OCI-LY3 (cell line): ENCODE measurements at regions not wholly inside any gene's neighbourhood (a gene's known extent, or its start where the extent isn't known, plus 50 kb on each side); places are given as distances from the start of the nearest gene placed in this dataset.

ENCODE experiments used
- H2AFZ ChIP-seq: fragments of 200-600, 300-600 bp; shearing (Covaris generic); 2 replicates; pipeline ENCODE4 v1.6.0; 2014; ENCODE audit warnings: antibody characterized with exemption, low read depth, low read length
- H3K27ac ChIP-seq: fragments of 200-600, 300-600 bp; sonication (generic); 2 replicates; pipeline ENCODE4 v1.5.1; 2014; ENCODE audit warnings: mild to moderate bottlenecking, low read length, moderate library complexity, mixed read lengths
- H3K27me3 ChIP-seq: fragments of 200-600, 300-600 bp; sonication (generic); 2 replicates; pipeline ENCODE4 v1.6.1; 2014; ENCODE audit warnings: low read depth, low read length, mixed read lengths
- H3K36me3 ChIP-seq: fragments of 200-600, 300-600 bp; sonication (generic); replicated peaks from 2 replicates; pipeline ENCODE3; 2014; ENCODE audit warnings: low read depth, low read length, mixed read lengths
- H3K4me1 ChIP-seq: fragments of 300-600, 200-600 bp; sonication (generic); 2 replicates; pipeline ENCODE4 v1.6.1; 2014; ENCODE audit warnings: low read length, mixed read lengths
- H3K4me2 ChIP-seq: fragments of 200-600, 300-600 bp; sonication (generic); 2 replicates; pipeline ENCODE4 v1.6.1; 2014; ENCODE audit warnings: low read length, mixed read lengths
- H3K4me3 ChIP-seq: fragments of 300-600, 200-600 bp; sonication (generic); 2 replicates; pipeline ENCODE4 v1.5.1; 2014; ENCODE audit warnings: antibody characterized with exemption, mild to moderate bottlenecking, low read length, moderate library complexity
- H3K79me2 ChIP-seq: fragments of 300-600, 200-600 bp; shearing (Covaris generic); 2 replicates; pipeline ENCODE4 v1.6.1; 2014; ENCODE audit warnings: mild to moderate bottlenecking, low read length, mixed read lengths
- H3K9ac ChIP-seq: fragments of 300-600, 200-600 bp; shearing (Covaris generic); 2 replicates; pipeline ENCODE4 v1.6.0; 2014; ENCODE audit warnings: mild to moderate bottlenecking, low read length, moderate library complexity
- H3K9me3 ChIP-seq: fragments of 200-600, 300-600 bp; shearing (Covaris generic); 2 replicates; pipeline ENCODE4 v1.6.1; 2014; ENCODE audit warnings: low read length, mixed read lengths; ENCODE audit not compliant: insufficient read depth
- H4K20me1 ChIP-seq: fragments of 200-600, 300-600 bp; sonication (generic); 2 replicates; pipeline ENCODE4 v1.6.1; 2016; ENCODE audit warnings: low read length, mixed read lengths; ENCODE audit not compliant: insufficient read depth
- EZH2phosphoT487 ChIP-seq: fragments of 200-600 bp; shearing (Covaris generic); IDR thresholded peaks from 2 replicates; pipeline ENCODE4 v1.6.1; 2018; ENCODE audit warnings: antibody characterized with exemption, mixed run types, low read depth
- TF ChIP-seq, protein P1 (sequence below): fragments of 200-600, 300-600 bp; sonication (generic); IDR thresholded peaks from 2 replicates; pipeline ENCODE4 v1.5.1; 2014; ENCODE audit warnings: antibody characterized with exemption, low read length, low read depth

- no peaks in the 10 kb centered on the region for H3K27me3 ChIP-seq
- no peaks in the 10 kb centered on the region for H3K79me2 ChIP-seq
- no peak overlapping the region for H3K4me2 ChIP-seq
- H3K4me3 ChIP-seq, result no peak overlapping the region
- no peaks in the 10 kb centered on the region for H3K36me3 ChIP-seq
- H3K27ac ChIP-seq, result no peak overlapping the region
- no peaks in the 10 kb centered on the region for H4K20me1 ChIP-seq
- H3K9me3 ChIP-seq, result no peaks in the 10 kb centered on the region
- H3K4me1 ChIP-seq, result no peaks in the 10 kb centered on the region
- H2AFZ ChIP-seq, result no peak overlapping the region
- TF ChIP-seq EZH2phosphoT487, result no peak
- TF ChIP-seq, protein P1, sequence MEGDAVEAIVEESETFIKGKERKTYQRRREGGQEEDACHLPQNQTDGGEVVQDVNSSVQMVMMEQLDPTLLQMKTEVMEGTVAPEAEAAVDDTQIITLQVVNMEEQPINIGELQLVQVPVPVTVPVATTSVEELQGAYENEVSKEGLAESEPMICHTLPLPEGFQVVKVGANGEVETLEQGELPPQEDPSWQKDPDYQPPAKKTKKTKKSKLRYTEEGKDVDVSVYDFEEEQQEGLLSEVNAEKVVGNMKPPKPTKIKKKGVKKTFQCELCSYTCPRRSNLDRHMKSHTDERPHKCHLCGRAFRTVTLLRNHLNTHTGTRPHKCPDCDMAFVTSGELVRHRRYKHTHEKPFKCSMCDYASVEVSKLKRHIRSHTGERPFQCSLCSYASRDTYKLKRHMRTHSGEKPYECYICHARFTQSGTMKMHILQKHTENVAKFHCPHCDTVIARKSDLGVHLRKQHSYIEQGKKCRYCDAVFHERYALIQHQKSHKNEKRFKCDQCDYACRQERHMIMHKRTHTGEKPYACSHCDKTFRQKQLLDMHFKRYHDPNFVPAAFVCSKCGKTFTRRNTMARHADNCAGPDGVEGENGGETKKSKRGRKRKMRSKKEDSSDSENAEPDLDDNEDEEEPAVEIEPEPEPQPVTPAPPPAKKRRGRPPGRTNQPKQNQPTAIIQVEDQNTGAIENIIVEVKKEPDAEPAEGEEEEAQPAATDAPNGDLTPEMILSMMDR, result no peak
- H3K9ac ChIP-seq, result no peak overlapping the region
Observed at GRCh38 chr20:3312940-3313682, 74.1 kb upstream of the SLC4A11 start.

- H3K4me2 ChIP-seq, result no peak overlapping the region
- no peaks in the 10 kb centered on the region for H3K9me3 ChIP-seq
- no peaks in the 10 kb centered on the region for H4K20me1 ChIP-seq
- H3K4me1 ChIP-seq, result no peaks in the 10 kb centered on the region
- H3K27ac ChIP-seq, result no peak overlapping the region
- no peaks in the 10 kb centered on the region for H3K27me3 ChIP-seq
- no peak overlapping the region for H3K4me3 ChIP-seq
- no peaks in the 10 kb centered on the region for H3K79me2 ChIP-seq
- no peak for TF ChIP-seq EZH2phosphoT487
- TF ChIP-seq, protein P1, result no peak
- H3K9ac ChIP-seq, result no peak overlapping the region
- no peaks in the 10 kb centered on the region for H3K36me3 ChIP-seq
- H2AFZ ChIP-seq, result no peak overlapping the region
Observed at GRCh38 chr20:3311623-3312022, 72.6 kb upstream of the SLC4A11 start.

- no peaks in the 10 kb centered on the region for H3K4me1 ChIP-seq
- no peak overlapping the region for H3K27ac ChIP-seq
- H2AFZ ChIP-seq, result no peak overlapping the region
- H3K27me3 ChIP-seq, result no peaks in the 10 kb centered on the region
- no peak overlapping the region for H3K4me3 ChIP-seq
- no peaks in the 10 kb centered on the region for H3K36me3 ChIP-seq
- no peaks in the 10 kb centered on the region for H3K79me2 ChIP-seq
- no peak overlapping the region for H3K9ac ChIP-seq
- no peak overlapping the region for H3K4me2 ChIP-seq
- TF ChIP-seq EZH2phosphoT487, result no peak
- TF ChIP-seq, protein P1, result no peak
- H3K9me3 ChIP-seq, result no peaks in the 10 kb centered on the region
- H4K20me1 ChIP-seq, result no peaks in the 10 kb centered on the region
Observed at GRCh38 chr20:3309226-3309625, 70.2 kb upstream of the SLC4A11 start.

- Histone ChIP-seq H3K27me3 (no peaks in the 10 kb centered on the region), H3K4me2 (no peak overlapping the region), H4K20me1 (no peaks in the 10 kb centered on the region), H3K4me3 (no peak overlapping the region), H3K27ac (no peak overlapping the region), H2AFZ (no peak overlapping the region), H3K79me2 (no peaks in the 10 kb centered on the region), H3K4me1 (peaks cover 5% of the 10 kb centered on the region; the same call in 1 of the 2 replicates), H3K36me3 (no peaks in the 10 kb centered on the region), H3K9ac (no peak overlapping the region), H3K9me3 (no peaks in the 10 kb centered on the region)
- TF ChIP-seq, protein P1, result no peak
- TF ChIP-seq EZH2phosphoT487, result no peak
Observed at GRCh38 chr20:3307725-3308124, 68.7 kb upstream of the SLC4A11 start.
